Stimulated activated CD4-positive, alpha-beta T cell treated with anti-CD3 and anti-CD28 coated beads, Interleukin-2, amount 100 ng/mL, for 24 hours (primary cell): ENCODE measurements at regions not wholly inside any gene's neighbourhood (a gene's known extent, or its start where the extent isn't known, plus 50 kb on each side); places are given as distances from the start of the nearest gene placed in this dataset.

ENCODE experiments used
- DNase-seq, 2 donors: peaks; one replicate each; pipeline ENCODE4 v3.0.0-alpha.2; 2020

DNA sequence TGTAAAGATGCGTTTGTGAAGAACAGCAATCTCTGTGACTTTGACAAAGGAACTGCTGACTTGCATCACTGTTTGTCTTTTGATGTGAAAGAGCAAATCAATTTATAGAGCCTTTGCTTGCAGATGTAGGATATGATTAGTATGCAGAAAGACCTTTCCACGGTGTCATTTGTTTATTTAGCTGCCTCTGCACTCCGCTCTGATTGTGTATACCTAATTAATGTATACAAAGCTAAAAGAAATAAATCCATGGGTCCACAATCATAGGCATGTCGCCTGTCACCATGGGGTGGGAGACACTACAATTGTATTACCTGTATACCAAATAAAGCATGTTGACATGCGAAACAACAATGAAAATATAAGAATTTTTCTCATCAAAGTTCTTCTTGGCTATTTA, 410.7 kb downstream of the MZT1 start:
- DNase-seq: no peak

DNA sequence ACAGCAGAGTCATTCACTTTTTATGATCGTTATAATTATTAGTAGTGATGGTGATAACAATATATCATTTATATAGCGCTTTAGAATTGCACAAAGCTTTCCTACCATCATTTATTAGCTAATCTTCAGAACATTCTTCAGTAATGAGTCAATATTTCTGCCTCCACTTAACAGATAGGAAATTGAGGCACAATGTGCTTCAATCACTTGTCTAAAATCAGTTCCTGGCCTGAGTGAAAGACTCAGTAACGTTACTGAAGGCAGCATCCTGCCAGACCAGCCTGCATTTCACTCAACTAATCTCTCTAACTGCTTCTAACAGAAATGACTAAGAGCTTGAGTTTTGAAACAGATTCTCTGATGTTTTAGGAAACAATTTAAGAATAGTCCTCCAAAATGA, 412.1 kb downstream of the MZT1 start:
- no peak for DNase-seq

- no peak for DNase-seq
Observed at GRCh38 chr13:72314210-72314609, 413.2 kb downstream of the MZT1 start.

DNA sequence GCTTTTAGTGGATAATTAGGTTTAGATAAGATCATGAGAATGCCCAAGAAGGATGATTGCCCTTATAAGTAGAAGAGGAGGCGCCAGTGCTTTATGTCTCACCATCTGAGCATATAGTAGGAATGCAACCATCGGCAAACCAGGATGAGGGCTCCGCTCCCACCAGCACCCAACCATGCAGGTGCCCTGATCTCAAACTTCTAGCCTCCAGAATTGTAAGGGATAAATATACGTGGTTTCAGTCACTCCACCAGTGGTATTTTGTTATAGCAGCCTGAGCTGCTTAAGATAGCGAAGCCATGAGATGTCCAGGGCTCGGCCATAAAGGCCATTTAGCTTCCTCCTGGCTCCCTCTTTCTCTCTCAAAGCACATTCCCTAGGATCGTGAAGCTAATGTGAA, 413.9 kb downstream of the MZT1 start:
- no peak for DNase-seq

GRCh38 chr13:72303941-72304746, 423.3 kb downstream of the MZT1 start:
- DNase-seq: no peak

- no peak for DNase-seq
Observed at GRCh38 chr13:72296246-72296645, 429.2 kb upstream of the DACH1 start.

DNA sequence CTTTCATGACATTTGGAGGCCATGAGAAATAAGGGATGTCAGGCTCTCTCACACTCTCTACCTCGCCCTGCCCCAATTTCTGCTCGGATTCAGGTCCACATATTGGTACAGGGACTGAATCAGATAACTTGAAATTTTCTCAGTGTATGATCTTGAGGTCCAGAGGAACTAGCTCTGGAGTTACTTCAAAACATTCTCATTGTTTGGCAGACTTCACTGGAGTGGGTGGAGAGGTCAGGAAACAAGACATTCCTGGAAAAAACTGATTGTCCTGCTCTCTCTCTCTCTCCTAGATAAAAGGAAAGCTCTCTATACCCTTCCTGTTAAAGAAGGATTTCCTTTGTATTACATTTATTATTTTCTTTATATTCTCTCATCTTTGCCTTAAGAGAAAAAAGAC, 428.1 kb upstream of the DACH1 start:
- DNase-seq: no peak

- no peak for DNase-seq
Observed at GRCh38 chr13:72293206-72293605, 426.2 kb upstream of the DACH1 start.

DNA sequence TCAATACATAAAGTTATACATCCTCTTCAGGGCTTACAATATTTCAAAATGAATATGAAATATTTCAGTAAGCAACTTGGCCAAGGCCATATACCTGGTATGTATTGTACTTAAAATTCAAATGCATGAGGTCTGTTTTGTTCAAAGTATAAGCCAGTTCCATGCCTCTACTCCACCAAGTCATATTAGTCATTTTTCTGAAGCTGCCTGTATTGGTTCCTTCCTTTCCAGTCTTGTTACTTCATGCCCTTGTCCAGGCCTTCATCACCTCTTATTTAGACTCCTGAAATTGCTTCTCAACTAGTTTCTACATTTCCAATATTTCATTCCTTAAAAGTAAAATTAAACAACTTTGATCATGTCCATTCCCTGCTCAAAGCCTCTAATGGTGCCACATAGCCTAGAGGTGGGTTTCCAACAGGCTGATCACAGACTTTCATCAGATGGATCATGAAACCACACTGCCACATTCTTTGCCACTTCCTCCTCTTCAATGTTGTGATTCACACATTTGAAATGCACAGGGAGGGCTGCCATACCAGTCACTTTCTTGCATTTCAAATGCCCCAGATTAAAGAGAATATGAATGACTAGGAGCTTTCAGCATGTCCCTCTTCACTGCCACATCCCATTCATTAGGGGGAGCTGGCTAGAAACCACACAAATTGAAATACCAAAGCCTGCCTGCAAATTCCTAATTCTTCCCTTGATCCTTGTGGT, 424.1 kb upstream of the DACH1 start:
- no peak for DNase-seq

- DNase-seq: no peak
Observed at GRCh38 chr13:72286421-72286820, 419.4 kb upstream of the DACH1 start.

DNA sequence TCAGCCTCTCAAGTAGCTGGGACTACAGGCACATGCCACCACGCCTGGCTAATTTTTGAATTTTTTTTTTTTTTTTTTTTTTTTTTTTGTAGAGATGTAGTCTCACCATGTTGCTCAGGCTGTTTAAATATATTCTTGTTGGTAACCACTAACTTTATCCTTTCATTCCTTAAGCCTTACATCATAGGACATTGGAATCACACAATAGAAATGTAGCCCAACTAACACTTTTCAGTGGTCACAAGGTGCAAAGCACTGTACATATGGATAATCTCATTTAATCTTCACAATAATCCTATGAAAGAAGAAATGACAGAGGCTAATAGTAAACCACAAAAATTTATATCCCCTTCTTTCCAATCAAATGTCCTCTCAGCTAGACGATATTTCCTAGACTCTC, 417.8 kb upstream of the DACH1 start:
- no peak for DNase-seq

- DNase-seq: no peak
Observed at GRCh38 chr13:72261732-72262131, 394.7 kb upstream of the DACH1 start.

- DNase-seq: no peak
Observed at GRCh38 chr13:72259528-72259927, 392.5 kb upstream of the DACH1 start.

DNA sequence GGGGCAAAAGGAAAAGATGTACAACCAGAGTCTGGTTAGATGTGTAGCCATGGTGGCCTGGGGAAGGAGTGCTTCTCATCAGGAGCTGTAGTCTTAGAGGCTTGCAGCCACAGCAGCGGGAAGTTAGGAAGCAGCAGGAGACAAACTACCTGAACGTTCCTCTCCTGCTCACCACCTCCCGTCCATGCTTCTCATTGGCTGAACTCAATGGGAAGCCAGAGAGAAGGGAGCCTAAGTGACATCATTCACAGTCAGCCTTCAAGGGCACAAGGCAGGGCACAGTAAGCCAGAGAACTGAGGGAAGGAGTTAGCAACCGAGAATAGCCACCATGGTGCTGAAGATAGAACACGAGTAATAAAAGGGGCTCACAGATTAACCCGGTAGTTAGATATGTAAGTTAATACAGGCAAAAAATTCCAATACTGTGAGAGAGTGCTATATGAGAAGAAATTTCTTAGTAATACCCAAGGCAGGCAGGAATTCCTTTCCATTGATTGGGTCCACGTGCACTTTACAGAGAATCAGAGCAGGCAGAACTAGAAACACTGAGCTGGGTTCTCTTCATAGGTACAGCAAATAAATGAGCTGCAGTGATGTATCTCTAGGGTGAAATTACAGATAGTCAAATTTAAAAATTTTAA, 391.5 kb upstream of the DACH1 start:
- no peak for DNase-seq

DNA sequence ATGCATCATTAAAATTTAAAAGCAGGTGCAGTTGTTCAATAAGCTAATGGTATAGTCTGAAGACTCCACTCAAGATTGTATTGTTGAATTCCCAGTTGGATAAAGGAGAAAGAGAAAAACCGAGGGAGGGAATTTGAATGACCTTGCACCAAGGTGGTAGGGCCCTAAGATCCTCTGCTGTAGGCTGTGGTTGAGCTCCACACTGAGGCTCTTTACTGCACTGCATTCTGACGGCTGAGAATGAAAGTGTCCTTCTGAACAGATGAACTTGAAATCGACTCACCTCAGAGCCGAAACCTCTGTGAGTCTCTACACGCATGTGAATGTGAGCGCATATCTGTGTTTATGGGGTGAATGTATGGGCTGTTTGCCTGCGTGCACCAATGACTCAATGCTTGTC, 388.9 kb upstream of the DACH1 start:
- DNase-seq: no peak

GRCh38 chr13:72253754-72254153, 386.8 kb upstream of the DACH1 start:
- no peak for DNase-seq

DNA sequence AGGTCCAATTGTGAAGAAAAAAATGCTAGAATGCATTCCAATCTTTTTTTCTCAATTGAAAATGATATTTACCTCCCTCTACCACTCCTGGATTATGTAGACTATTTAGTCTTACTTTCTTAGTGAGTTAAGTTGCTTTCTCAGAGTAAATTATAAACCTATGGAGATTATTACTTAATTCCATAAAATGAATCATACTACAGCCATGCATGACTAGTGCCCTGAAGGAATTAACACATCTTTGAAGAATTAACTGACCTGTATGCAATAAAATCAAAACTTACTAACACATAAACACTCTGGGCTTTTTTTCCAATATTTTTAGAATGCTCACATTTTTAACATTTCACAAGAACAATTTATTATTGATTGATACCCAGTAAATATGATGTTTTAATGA, 379.4 kb upstream of the DACH1 start:
- no peak for DNase-seq

DNA sequence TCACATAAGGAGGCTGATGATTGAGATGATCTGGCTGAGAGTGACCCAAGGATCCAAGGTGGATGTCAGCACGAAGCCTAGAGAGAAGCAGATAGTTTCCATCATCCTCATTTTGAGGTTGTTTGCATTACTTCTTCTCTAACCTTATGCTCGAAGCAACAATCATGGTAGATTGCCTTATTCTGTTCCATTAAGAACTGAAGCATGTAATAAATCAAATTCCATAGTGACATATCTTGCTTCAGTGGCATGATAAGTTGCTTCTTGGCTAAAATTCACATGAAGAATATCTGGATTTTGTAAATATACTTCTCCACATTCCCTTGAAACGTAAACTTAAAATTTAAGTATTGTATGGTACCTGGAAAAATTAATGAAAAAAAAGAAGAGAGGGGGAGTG, 377.8 kb upstream of the DACH1 start:
- DNase-seq: no peak

- no peak for DNase-seq
Observed at GRCh38 chr13:72230131-72230530, 363.1 kb upstream of the DACH1 start.

DNA sequence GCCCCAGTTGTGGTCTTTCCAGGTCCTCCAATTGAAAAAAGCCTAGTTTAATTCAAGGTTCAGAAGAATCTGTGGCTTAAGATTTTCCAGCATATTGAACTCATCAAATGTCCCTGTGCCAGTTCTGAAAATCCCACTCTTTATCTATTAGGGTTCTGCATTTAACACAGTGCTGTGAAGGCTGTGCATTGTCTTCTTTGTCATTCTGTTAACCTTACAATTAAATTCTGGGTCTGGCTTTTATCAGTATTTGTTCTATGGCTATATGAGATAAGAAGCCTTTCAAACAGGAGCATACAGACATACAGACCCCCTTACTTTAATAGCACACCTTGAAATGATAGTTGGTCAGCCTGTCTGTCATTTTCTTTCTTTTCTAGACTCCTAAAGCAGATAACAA, 362.1 kb upstream of the DACH1 start:
- no peak for DNase-seq

DNA sequence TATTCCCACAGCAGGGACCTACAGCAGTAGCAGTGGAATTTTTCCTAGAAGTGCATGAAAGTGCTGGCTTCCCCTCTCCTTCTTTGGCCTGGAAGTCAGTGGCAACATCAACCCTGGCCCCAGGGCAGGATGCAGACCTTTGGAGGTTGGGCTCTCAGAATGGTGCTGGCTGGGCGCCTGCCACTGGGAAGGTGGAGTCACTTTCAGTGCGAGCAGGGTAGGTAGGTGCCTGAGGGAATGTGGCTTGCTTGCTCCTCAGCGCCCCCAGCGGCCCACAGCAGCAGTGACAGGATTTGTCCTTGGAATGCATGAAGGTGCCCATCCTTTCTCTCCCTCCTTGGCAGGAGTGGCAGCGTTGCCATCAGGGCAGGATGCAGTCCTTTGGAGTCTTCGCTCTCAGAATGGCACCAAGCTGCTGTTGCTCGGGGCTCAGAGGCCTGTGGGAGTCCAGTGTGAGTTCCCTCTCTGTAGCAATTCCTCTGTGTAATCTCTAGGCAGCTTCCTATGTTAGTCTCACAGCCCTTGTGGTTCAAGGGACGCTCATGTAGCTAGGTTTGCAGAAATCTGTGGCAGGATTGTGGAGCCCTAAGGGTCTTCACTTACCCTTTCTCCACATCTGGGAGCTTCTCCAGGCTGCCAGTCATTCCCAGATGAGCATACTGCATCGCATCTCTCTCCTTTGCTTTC, 354.4 kb upstream of the DACH1 start:
- peak in 1 of 2 donors; percentile 5 for DNase-seq

DNA sequence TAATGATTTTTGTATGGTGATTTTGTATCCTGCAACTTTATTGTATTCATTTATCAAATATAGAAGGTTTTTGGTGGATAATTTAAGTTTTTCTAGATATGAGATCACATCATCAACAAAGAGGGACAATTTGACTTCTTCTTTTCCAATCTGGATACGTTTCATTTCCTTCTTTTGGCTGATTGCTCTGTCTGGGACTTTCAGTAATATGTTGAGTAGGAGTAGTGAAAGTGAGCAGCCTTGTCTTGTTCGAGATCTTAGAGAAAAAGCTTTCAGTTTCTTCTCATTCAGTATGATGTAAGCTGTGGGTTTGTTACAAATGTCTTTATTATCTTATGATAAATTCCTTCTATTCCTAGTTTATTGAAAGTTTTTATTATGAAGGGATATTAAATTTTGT, 352.0 kb upstream of the DACH1 start:
- no peak for DNase-seq

GRCh38 chr13:72217142-72217541, 350.1 kb upstream of the DACH1 start:
- DNase-seq: no peak
